ENCODE measurements at regions not wholly inside any gene's neighbourhood (a gene's known extent, or its start where the extent isn't known, plus 50 kb on each side); places are given as distances from the start of the nearest gene placed in this dataset.

DNA sequence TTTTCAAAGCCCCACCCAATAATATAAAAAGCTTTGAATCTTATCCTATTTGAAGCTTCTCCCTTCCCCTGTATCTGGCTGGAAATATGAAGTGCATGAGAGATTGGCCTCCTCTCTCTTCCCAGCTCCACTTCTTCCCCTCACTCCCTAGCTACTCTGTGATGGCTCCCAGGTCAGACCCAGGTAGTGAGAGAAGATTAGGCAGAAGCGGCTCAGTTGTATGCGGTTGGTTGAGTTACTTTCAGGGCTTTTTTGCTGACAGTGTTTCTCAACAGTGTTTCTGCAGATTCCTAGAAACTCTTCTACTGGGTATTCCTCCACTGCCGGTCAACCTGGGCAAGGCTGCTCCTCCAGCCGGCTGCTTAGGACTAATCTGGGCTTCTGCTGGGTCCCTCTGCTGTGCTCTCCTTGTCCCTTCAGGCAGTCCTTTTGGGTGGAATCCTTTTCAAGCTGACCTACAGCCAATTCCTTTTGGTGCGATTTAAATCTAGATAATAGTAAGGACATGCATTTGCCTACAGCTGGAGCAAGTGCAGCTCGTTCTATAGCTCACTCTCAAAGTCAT, 87.4 kb upstream of the SLC7A11 start:
- Histone ChIP-seq H3K4me3 (replicated peaks in 1 of 3; ENCODE audit: insufficient read depth in 1 of 3, low read depth in 1 of 3, low read length in 3 of 3) (no peak overlapping the region), H3K9me3 (replicated peaks; ENCODE audit: control insufficient read depth, insufficient read depth, low read length) (no peaks in the 10 kb centered on the region), H3K4me1 (ENCODE audit: control insufficient read depth, extremely low read depth, insufficient read depth, low read length) (no peaks in the 10 kb centered on the region), H3K9ac (replicated peaks; ENCODE audit: extremely low read depth, insufficient read depth, low read length) (no peak overlapping the region), H3K4me2 (ENCODE audit: insufficient read depth, low read length) (no peak overlapping the region), H3K9me1 (replicated peaks; ENCODE audit: control insufficient read depth, extremely low read depth, insufficient read depth, low read length) (no peaks in the 10 kb centered on the region), H2AFZ (ENCODE audit: low read depth, low read length) (no peak overlapping the region), H3K79me2 (ENCODE audit: control insufficient read depth, insufficient read depth, low read length) (no peaks in the 10 kb centered on the region), H3K36me3 (ENCODE audit: control insufficient read depth in 2 of 2, extremely low read depth in 1 of 2, insufficient read depth in 2 of 2, low read length in 2 of 2) (no peaks in the 10 kb centered on the region), H3K27ac (ENCODE audit: insufficient read depth, low read depth, low read length) (no peak overlapping the region), H4K20me1 (replicated peaks; ENCODE audit: control insufficient read depth, extremely low read depth, insufficient read depth, low read length) (no peaks in the 10 kb centered on the region), H3K27me3 (ENCODE audit: control insufficient read depth in 2 of 2, insufficient read depth in 2 of 2, low read length in 2 of 2) (no peaks in the 10 kb centered on the region)
- no peak for FAIRE-seq
- BruUV-seq (replicated peaks), result no TSS peak
- dilution Hi-C loops (cut with MboI; ENCODE audit: extremely low pct_ligation_motif_present, low sequenced_read_pairs) (no loop called here), intact Hi-C loops (cut with micrococcal nuclease) (no loop called here)
- ChIA-PET CTCF (interaction anchor here (0.7 kb wide), 1 partner anchor 351 kb away, joined by 3 read pairs; no protein-coding TSS in a partner anchor), POLR2A (no interaction called here)
- no peak for DNase-seq (ENCODE audit: low read depth, low spot score)
- TF ChIP-seq FOS (IDR thresholded peaks at IDR 0.05; ENCODE audit: borderline replicate concordance, insufficient read depth, low read length) (no peak), MYC (IDR thresholded peaks at IDR 0.05; ENCODE audit: low read depth, low read length) (no peak), JUN (IDR thresholded peaks at IDR 0.05; ENCODE audit: borderline replicate concordance, insufficient read depth, insufficient read length, low read depth) (no peak), GATA2 (IDR thresholded peaks at IDR 0.05; ENCODE audit: insufficient read depth, insufficient read length, low read depth, low read length) (no peak), EZH2 (IDR thresholded peaks at IDR 0.05; ENCODE audit: borderline replicate concordance, low read depth, low read length, severe bottlenecking) (no peak), POLR2AphosphoS5 (IDR thresholded peaks at IDR 0.05; ENCODE audit: insufficient read depth, low read depth, low read length) (no peak), POLR2A (IDR thresholded peaks at IDR 0.05; ENCODE audit: low read depth, low read length) (no peak)
- TF ChIP-seq, protein P1, sequence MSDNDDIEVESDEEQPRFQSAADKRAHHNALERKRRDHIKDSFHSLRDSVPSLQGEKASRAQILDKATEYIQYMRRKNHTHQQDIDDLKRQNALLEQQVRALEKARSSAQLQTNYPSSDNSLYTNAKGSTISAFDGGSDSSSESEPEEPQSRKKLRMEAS (IDR thresholded peaks at IDR 0.05; ENCODE audit: insufficient read depth, insufficient read length), result no peak
- TF ChIP-seq, protein P2, sequence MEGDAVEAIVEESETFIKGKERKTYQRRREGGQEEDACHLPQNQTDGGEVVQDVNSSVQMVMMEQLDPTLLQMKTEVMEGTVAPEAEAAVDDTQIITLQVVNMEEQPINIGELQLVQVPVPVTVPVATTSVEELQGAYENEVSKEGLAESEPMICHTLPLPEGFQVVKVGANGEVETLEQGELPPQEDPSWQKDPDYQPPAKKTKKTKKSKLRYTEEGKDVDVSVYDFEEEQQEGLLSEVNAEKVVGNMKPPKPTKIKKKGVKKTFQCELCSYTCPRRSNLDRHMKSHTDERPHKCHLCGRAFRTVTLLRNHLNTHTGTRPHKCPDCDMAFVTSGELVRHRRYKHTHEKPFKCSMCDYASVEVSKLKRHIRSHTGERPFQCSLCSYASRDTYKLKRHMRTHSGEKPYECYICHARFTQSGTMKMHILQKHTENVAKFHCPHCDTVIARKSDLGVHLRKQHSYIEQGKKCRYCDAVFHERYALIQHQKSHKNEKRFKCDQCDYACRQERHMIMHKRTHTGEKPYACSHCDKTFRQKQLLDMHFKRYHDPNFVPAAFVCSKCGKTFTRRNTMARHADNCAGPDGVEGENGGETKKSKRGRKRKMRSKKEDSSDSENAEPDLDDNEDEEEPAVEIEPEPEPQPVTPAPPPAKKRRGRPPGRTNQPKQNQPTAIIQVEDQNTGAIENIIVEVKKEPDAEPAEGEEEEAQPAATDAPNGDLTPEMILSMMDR (IDR thresholded peaks at IDR 0.05; ENCODE audit: extremely low read depth in 1 of 2, insufficient read depth in 1 of 2, low read depth in 1 of 2, low read length in 2 of 2), result no peak
